ENCODE measurements at regions not wholly inside any gene's neighbourhood (a gene's known extent, or its start where the extent isn't known, plus 50 kb on each side); places are given as distances from the start of the nearest gene placed in this dataset.

- TF ChIP-seq MLXIP (CRISPR knock-in tag; IDR thresholded peaks at IDR 0.05; ENCODE audit: borderline replicate concordance), result no peak
Measured at GRCh38 chr20:22802296-22802695, 217.9 kb upstream of the FOXA2 start (continued).

GRCh38 chr20:22805219-22805618 lies 220.8 kb upstream of the FOXA2 start:
- Histone ChIP-seq H2AFZ (ENCODE audit: low read length) (no peak overlapping the region), H3K9ac (ENCODE audit: insufficient read depth, low read depth, low read length) (no peak overlapping the region), H3K9me3 (ENCODE audit: low read length) (no peaks in the 10 kb centered on the region), H3K27ac (ENCODE audit: extremely low read length, insufficient read depth, low read length) (no peak overlapping the region), H3K4me2 (ENCODE audit: low read depth, low read length) (no peak overlapping the region), H4K20me1 (ENCODE audit: insufficient read depth, low read length) (no peaks in the 10 kb centered on the region), H3K4me1 (ENCODE audit: insufficient read depth, low read length) (no peaks in the 10 kb centered on the region), H3K27me3 (ENCODE audit: control insufficient read depth in 1 of 2, insufficient read depth in 2 of 2, low read length in 2 of 2) (no peaks in the 10 kb centered on the region), H3K36me3 (replicated peaks in 1 of 2; ENCODE audit: control insufficient read depth in 1 of 2, insufficient read depth in 2 of 2, low read length in 2 of 2) (no peaks in the 10 kb centered on the region), H3K79me2 (ENCODE audit: insufficient read depth, low read length) (no peaks in the 10 kb centered on the region), H3K4me3 (replicated peaks in 1 of 3; ENCODE audit: insufficient read depth in 1 of 3, low read depth in 2 of 3, low read length in 3 of 3) (no peak overlapping the region)
- FAIRE-seq, result no peak
- in situ Hi-C loops (cut with HindIII; ENCODE audit: extremely low pct_ligation_motif_present, low pct_unique_long_range_greater_than_20kb) (no loop called here), intact Hi-C loops (cut with micrococcal nuclease; ENCODE audit: unreplicated experiment) (no loop called here)
- ChIA-PET POLR2A (no interaction called here), CTCF (ENCODE audit: low intra/inter-chr PET ratio, low total read pairs) (no interaction called here)
- DNase-seq (ENCODE audit: low spot score), result peak; percentile 17
- no TSS peak for BruUV-seq (replicated peaks)
- WGBS (ENCODE audit: low lambda C conversion rate), result 18% methylated on average over 4 of the region's 4 CpGs
- ATAC-seq, result no peak
- TF ChIP-seq ATRX (CRISPR knock-in tag; IDR thresholded peaks at IDR 0.05; ENCODE audit: borderline replicate concordance), result no peak
- no peak for TF ChIP-seq NCOR1 (IDR thresholded peaks at IDR 0.05; ENCODE audit: borderline replicate concordance, low read length)
- no peak for TF ChIP-seq ZNF619 (CRISPR knock-in tag; IDR thresholded peaks at IDR 0.05)
- TF ChIP-seq MIER2 (CRISPR knock-in tag; IDR thresholded peaks at IDR 0.05), result peak; percentile 92
- TF ChIP-seq DMTF1 (CRISPR knock-in tag; IDR thresholded peaks at IDR 0.05), result no peak
- TF ChIP-seq REST (IDR thresholded peaks at IDR 0.05; ENCODE audit: borderline replicate concordance in 1 of 2, low read depth in 1 of 2, low read length in 2 of 2), result peak; percentile 45 to 90
- TF ChIP-seq PATZ1 (CRISPR knock-in tag; IDR thresholded peaks at IDR 0.05), result no peak
- no peak for TF ChIP-seq EP300 (IDR thresholded peaks at IDR 0.05; ENCODE audit: low read depth in 2 of 2, low read length in 2 of 2)
- TF ChIP-seq EP300 (CRISPR knock-in tag; IDR thresholded peaks at IDR 0.05; ENCODE audit: borderline replicate concordance), result no peak
- no peak for TF ChIP-seq ZNF205 (CRISPR knock-in tag; IDR thresholded peaks at IDR 0.05)
- TF ChIP-seq ELF4 (CRISPR knock-in tag; IDR thresholded peaks at IDR 0.05; ENCODE audit: borderline replicate concordance), result no peak
- TF ChIP-seq ARNTL (CRISPR knock-in tag; IDR thresholded peaks at IDR 0.05), result no peak

Data from HepG2 (cell line).